Neuron (in vitro differentiated cells): ENCODE measurements at regions not wholly inside any gene's neighbourhood (a gene's known extent, or its start where the extent isn't known, plus 50 kb on each side); places are given as distances from the start of the nearest gene placed in this dataset.
"Not testable (repeated sequence)": the region's sequence is repeated elsewhere in the genome, so short reads cannot be mapped to it uniquely, and the experiment has no call there.

ENCODE experiments used
- H2AFZ ChIP-seq: one replicate; pipeline ENCODE4 v1.6.1; 2013; ENCODE audit warnings: low read depth, mild to moderate bottlenecking, inconsistent platforms, low read length, moderate library complexity
- H3K27me3 ChIP-seq: one replicate; pipeline ENCODE4 v1.6.1; 2013; ENCODE audit warnings: low read length; ENCODE audit not compliant: insufficient read depth
- H3K36me3 ChIP-seq: one replicate; pipeline ENCODE4 v1.6.1; 2013; ENCODE audit warnings: low read length; ENCODE audit not compliant: insufficient read depth
- H3K4me1 ChIP-seq: one replicate; pipeline ENCODE4 v1.6.1; 2013; ENCODE audit warnings: low read length; ENCODE audit not compliant: insufficient read depth
- H3K4me3 ChIP-seq: 2 replicates; pipeline ENCODE4 v1.5.1; 2013; ENCODE audit warnings: mild to moderate bottlenecking, low read length, moderate library complexity
- H3K9me3 ChIP-seq: one replicate; pipeline ENCODE4 v1.6.1; 2013; ENCODE audit warnings: low read length

- H3K9me3 ChIP-seq, H3K4me3 ChIP-seq, H3K4me1 ChIP-seq, H3K27me3 ChIP-seq, H2AFZ ChIP-seq, H3K36me3 ChIP-seq: not testable (repeated sequence)
Measured at GRCh38 chr4:27696257-27696656, 835.6 kb downstream of the STIM2 start.

GRCh38 chr4:27701606-27702005 lies 841.0 kb downstream of the STIM2 start:
- Histone ChIP-seq H3K9me3 (no peaks in the 10 kb centered on the region), H3K4me3 (no peak overlapping the region), H3K4me1 (no peaks in the 10 kb centered on the region), H3K27me3 (no peaks in the 10 kb centered on the region), H2AFZ (no peak overlapping the region), H3K36me3 (no peaks in the 10 kb centered on the region)

- Histone ChIP-seq H3K4me1 (no peaks in the 10 kb centered on the region), H3K4me3 (no peak overlapping the region), H3K36me3 (no peaks in the 10 kb centered on the region), H2AFZ (no peak overlapping the region), H3K27me3 (no peaks in the 10 kb centered on the region), H3K9me3 (no peaks in the 10 kb centered on the region)
Measured at GRCh38 chr4:27702730-27703431, 842.2 kb downstream of the STIM2 start.

- Histone ChIP-seq H3K4me1 (no peaks in the 10 kb centered on the region), H3K9me3 (no peaks in the 10 kb centered on the region), H3K36me3 (no peaks in the 10 kb centered on the region), H3K27me3 (no peaks in the 10 kb centered on the region), H2AFZ (no peak overlapping the region), H3K4me3 (no peak overlapping the region)
Measured at GRCh38 chr4:27703771-27704170, 843.1 kb downstream of the STIM2 start.

- H3K4me1 ChIP-seq: peaks cover 3% of the 10 kb centered on the region
- H3K36me3 ChIP-seq: no peaks in the 10 kb centered on the region
- H2AFZ ChIP-seq: no peak overlapping the region
- no peaks in the 10 kb centered on the region for H3K27me3 ChIP-seq
- no peak overlapping the region for H3K4me3 ChIP-seq
- no peaks in the 10 kb centered on the region for H3K9me3 ChIP-seq
Measured at GRCh38 chr4:27711041-27711440, 850.4 kb downstream of the STIM2 start.

DNA sequence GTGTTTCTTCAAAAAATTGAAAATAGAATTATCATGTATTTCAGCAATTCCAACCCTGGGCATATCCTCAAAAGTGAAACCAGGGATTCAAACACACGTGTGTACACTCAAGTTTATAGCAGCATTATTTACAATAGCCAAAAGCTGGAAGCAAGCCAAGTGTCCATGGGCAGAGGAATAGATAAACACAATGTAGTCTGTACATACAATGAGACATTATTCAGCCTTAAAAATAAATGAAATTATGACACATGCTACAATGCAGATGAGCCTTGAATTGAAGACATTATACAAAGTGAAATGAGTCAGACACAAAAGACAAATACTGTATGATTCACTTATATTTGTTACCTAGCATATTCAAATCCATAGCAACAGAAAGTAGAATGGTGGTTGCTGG lies 853.4 kb downstream of the STIM2 start:
- Histone ChIP-seq H3K9me3 (no peaks in the 10 kb centered on the region), H2AFZ (no peak overlapping the region), H3K27me3 (no peaks in the 10 kb centered on the region), H3K4me3 (no peak overlapping the region), H3K36me3 (no peaks in the 10 kb centered on the region), H3K4me1 (peaks cover 3% of the 10 kb centered on the region)

- no peaks in the 10 kb centered on the region for H3K27me3 ChIP-seq
- no peaks in the 10 kb centered on the region for H3K9me3 ChIP-seq
- no peak overlapping the region for H3K4me3 ChIP-seq
- H3K36me3 ChIP-seq: no peaks in the 10 kb centered on the region
- peak overlapping the region; percentile 51 for H2AFZ ChIP-seq
- H3K4me1 ChIP-seq: no peaks in the 10 kb centered on the region
Measured at GRCh38 chr4:27716693-27717430, 856.2 kb downstream of the STIM2 start.

- Histone ChIP-seq H2AFZ (peak overlapping the region; percentile 51), H3K4me3 (no peak overlapping the region), H3K9me3 (no peaks in the 10 kb centered on the region), H3K36me3 (no peaks in the 10 kb centered on the region), H3K27me3 (no peaks in the 10 kb centered on the region), H3K4me1 (no peaks in the 10 kb centered on the region)
Measured at GRCh38 chr4:27717431-27717755, 856.8 kb downstream of the STIM2 start.

DNA sequence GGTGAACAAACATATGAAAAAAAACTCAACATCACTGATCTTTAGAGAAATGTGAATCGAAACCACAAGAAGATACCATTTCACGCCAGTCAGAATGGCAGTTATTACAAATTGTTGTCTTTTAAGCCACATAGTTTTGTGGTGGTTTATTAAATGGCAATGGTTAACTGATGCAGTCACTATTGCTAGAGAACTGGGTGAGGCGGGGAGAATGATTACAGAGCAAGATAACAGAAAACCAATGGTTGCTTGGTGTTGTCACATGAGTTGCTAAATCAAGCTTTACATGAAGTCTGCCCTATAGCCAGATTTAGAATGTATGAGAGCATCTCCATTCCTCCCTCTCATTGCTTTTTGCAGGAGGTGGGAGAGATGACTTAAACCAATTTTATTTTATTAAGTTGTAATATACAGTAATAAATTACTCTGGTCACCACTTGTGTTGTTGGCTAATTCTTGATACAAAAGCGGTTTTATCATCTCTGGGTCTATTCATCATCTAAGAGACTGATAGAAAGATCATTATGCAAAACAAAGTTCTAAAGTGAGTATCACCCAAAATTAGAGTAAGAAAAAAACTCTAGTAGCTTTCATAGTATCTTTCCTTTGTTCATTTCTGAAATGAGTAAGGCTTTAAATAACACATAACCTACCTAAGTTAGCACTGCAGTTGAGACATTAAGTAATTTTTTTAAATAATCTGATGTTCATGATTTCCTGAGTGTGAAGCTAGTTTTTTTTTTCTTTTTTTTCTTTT lies 859.5 kb downstream of the STIM2 start:
- no peaks in the 10 kb centered on the region for H3K36me3 ChIP-seq
- H3K4me3 ChIP-seq: no peak overlapping the region
- no peaks in the 10 kb centered on the region for H3K4me1 ChIP-seq
- no peak overlapping the region for H2AFZ ChIP-seq
- H3K9me3 ChIP-seq: no peaks in the 10 kb centered on the region
- H3K27me3 ChIP-seq: no peaks in the 10 kb centered on the region

GRCh38 chr4:27721193-27721592 lies 860.6 kb downstream of the STIM2 start:
- H3K9me3 ChIP-seq: no peaks in the 10 kb centered on the region
- no peak overlapping the region for H3K4me3 ChIP-seq
- no peaks in the 10 kb centered on the region for H3K27me3 ChIP-seq
- H3K36me3 ChIP-seq: no peaks in the 10 kb centered on the region
- no peaks in the 10 kb centered on the region for H3K4me1 ChIP-seq
- no peak overlapping the region for H2AFZ ChIP-seq

- Histone ChIP-seq H2AFZ (no peak overlapping the region), H3K36me3 (no peaks in the 10 kb centered on the region), H3K4me1 (no peaks in the 10 kb centered on the region), H3K9me3 (no peaks in the 10 kb centered on the region), H3K4me3 (no peak overlapping the region), H3K27me3 (no peaks in the 10 kb centered on the region)
Measured at GRCh38 chr4:27728892-27729291, 868.3 kb downstream of the STIM2 start.

DNA sequence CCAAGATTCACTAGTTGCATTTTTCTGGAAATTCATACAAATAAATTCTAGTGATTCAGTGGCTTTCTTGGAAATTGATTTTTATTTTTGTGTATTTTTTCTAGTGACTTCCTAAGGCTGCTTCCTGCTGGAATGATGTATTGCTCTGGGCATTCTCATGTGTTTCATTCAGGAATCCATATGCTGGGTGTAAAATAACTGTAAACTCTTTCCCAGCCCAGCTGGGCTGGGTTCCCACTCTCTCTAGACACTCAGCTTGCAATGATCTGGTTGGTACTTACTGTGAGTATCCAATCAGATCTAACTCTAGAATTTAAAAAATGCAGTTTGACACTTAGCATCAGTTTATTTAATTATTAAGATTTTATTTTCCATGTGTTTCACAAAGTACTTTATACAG lies 882.2 kb downstream of the STIM2 start:
- H3K27me3 ChIP-seq: no peaks in the 10 kb centered on the region
- no peaks in the 10 kb centered on the region for H3K4me1 ChIP-seq
- no peaks in the 10 kb centered on the region for H3K9me3 ChIP-seq
- no peaks in the 10 kb centered on the region for H3K36me3 ChIP-seq
- H3K4me3 ChIP-seq: no peak overlapping the region
- no peak overlapping the region for H2AFZ ChIP-seq
